B cell (primary cell): ENCODE measurements at regions not wholly inside any gene's neighbourhood (a gene's known extent, or its start where the extent isn't known, plus 50 kb on each side); places are given as distances from the start of the nearest gene placed in this dataset.

Source experiments
- ATAC-seq: fragments of 200-7000 bp; cut with Tn5 transposase; one replicate; pipeline ENCODE4 v1.10.0; 2021; ENCODE audit warnings: low read depth, mild to moderate bottlenecking, moderate number of reproducible peaks, moderate library complexity
- CTCF ChIA-PET: fragments of 350-600 bp; sonication (Branson Sonifier 250); formaldehyde crosslinking; loops from one replicate; lab custom pipeline; 2021; ENCODE audit warnings: antibody characterized with exemption, inconsistent platforms; lab: Charles Lee
- POLR2A ChIA-PET: fragments of 350-600 bp; sonication (Branson Sonifier 250); formaldehyde crosslinking; loops from one replicate; lab custom pipeline; 2021; ENCODE audit warnings: antibody characterized with exemption; lab: Charles Lee
- DNase-seq: peaks from one replicate; pipeline ENCODE4 v3.0.0; 2013
- H2AFZ ChIP-seq: 2 replicates; pipeline ENCODE4 v1.6.1; 2012; ENCODE audit warnings: mild to moderate bottlenecking, low read depth, low read length; ENCODE audit not compliant: insufficient read depth, poor library complexity, severe bottlenecking
- H3K27ac ChIP-seq, 2 donors: 1 replicate in 1 of 2; 2 replicates in 1 of 2; pipeline ENCODE4 v1.5.1; 2012 to 2013; ENCODE audit warnings: low read length in 2 of 2, mild to moderate bottlenecking in 2 of 2, moderate library complexity in 1 of 2
- H3K27me3 ChIP-seq, 4 experiments: fragments of 200-600 bp in 1 of 4; sonication (generic) in 1 of 4; replicated peaks in 1 of 4; 1 replicate in 2 of 4; 2 replicates in 2 of 4; pipeline versions ENCODE4 v1.6.1 to v1.7.0; 2013 to 2016; ENCODE audit warnings: low read length in 3 of 4, mild to moderate bottlenecking in 2 of 4, mixed read lengths in 1 of 4, moderate library complexity in 1 of 4; ENCODE audit not compliant: insufficient read depth in 4 of 4, control insufficient read depth in 3 of 4; ENCODE audit errors: control extremely low read depth in 1 of 4
- H3K36me3 ChIP-seq, 2 experiments: replicated peaks in 1 of 2; 1 replicate in 1 of 2; 2 replicates in 1 of 2; pipeline versions ENCODE4 v1.6.1 to v1.7.1; 2013; ENCODE audit warnings: low read length in 1 of 2; ENCODE audit not compliant: insufficient read depth in 2 of 2, control insufficient read depth in 1 of 2; ENCODE audit errors: control extremely low read depth in 1 of 2, extremely low read depth in 1 of 2
- H3K4me1 ChIP-seq, 2 donors: fragments of 200-600 bp in 1 of 2; sonication (generic) in 1 of 2; 1 replicate in 1 of 2; 2 replicates in 1 of 2; pipeline versions ENCODE4 v1.5.1 to v1.6.1; 2013 to 2017; ENCODE audit warnings: low read length in 2 of 2; ENCODE audit not compliant: control insufficient read depth in 2 of 2, insufficient read depth in 2 of 2
- H3K4me2 ChIP-seq: replicated peaks from 2 replicates; pipeline ENCODE3; 2012; ENCODE audit warnings: mild to moderate bottlenecking, low read depth, low read length; ENCODE audit not compliant: poor library complexity, severe bottlenecking
- H3K4me3 ChIP-seq, 5 experiments: fragments of 200-600 bp in 1 of 5; sonication (generic) in 1 of 5; 1 replicate in 3 of 5; 2 replicates in 2 of 5; pipeline versions ENCODE4 v1.5.1 to v1.7.0; 2011 to 2016; ENCODE audit warnings: low read length in 4 of 5, mild to moderate bottlenecking in 4 of 5, low read depth in 2 of 5, control low read depth in 1 of 5, moderate library complexity in 1 of 5; ENCODE audit not compliant: insufficient read depth in 1 of 5; ENCODE audit errors: control extremely low read depth in 1 of 5, extremely low read depth in 1 of 5
- H3K79me2 ChIP-seq: fragments of 200-600 bp; sonication (generic); one replicate; pipeline ENCODE4 v1.6.0; 2016; ENCODE audit warnings: low read length; ENCODE audit not compliant: control insufficient read depth, insufficient read depth
- H3K9ac ChIP-seq: fragments of 200-600 bp; sonication (generic); 2 replicates; pipeline ENCODE4 v1.6.1; 2017; ENCODE audit warnings: mild to moderate bottlenecking, low read length, moderate library complexity
- H3K9me3 ChIP-seq, 3 donors: one replicate each; pipeline versions ENCODE4 v1.6.1 to v1.7.1; 2013; ENCODE audit warnings: low read length in 2 of 3; ENCODE audit not compliant: control insufficient read depth in 2 of 3, insufficient read depth in 1 of 3; ENCODE audit errors: control extremely low read depth in 1 of 3
- H4K20me1 ChIP-seq: 2 replicates; pipeline ENCODE4 v1.6.0; 2012; ENCODE audit warnings: mild to moderate bottlenecking, low read length; ENCODE audit not compliant: insufficient read depth, control insufficient read depth, poor library complexity, severe bottlenecking
- H3K27ac Mint-ChIP-seq: one replicate; pipeline ENCODE4 v1.8.0; 2021; ENCODE audit warnings: mixed read lengths
- H3K27me3 Mint-ChIP-seq: one replicate; pipeline ENCODE4 v1.8.0; 2021; ENCODE audit warnings: mixed read lengths
- H3K4me1 Mint-ChIP-seq: one replicate; pipeline ENCODE4 v1.8.0; 2021; ENCODE audit warnings: mixed read lengths
- H3K4me3 Mint-ChIP-seq: one replicate; pipeline ENCODE4 v1.8.0; 2021; ENCODE audit warnings: mixed read lengths
- H3K9me3 Mint-ChIP-seq: one replicate; pipeline ENCODE4 v1.8.0; 2022; ENCODE audit warnings: mixed read lengths; ENCODE audit not compliant: insufficient read depth
- CTCF ChIP-seq: fragments of 200-600 bp; IDR thresholded peaks from one replicate; pipeline ENCODE4 v1.8.0; 2022; ENCODE audit warnings: antibody characterized with exemption, mild to moderate bottlenecking
- EZH2 ChIP-seq: IDR thresholded peaks from 2 replicates; pipeline ENCODE4 v1.6.1; 2012; ENCODE audit warnings: borderline replicate concordance, low read depth, mild to moderate bottlenecking, moderate library complexity, low read length; ENCODE audit not compliant: insufficient read depth, poor library complexity, severe bottlenecking
- WGBS: methylation state at CpG from one replicate; pipeline ENCODE4 v1.1.5; 2013; ENCODE audit warnings: missing lambda C conversion rate; ENCODE audit not compliant: insufficient coverage; 5-methylcytosine and 5-hydroxymethylcytosine counted together
- intact Hi-C: fragments of 100-400 bp; cut with micrococcal nuclease; formaldehyde crosslinking; loops from one replicate; pipeline ENCODE4 v1.10.0; 2022

- Mint-ChIP-seq H3K9me3 (no peaks in the 10 kb centered on the region), H3K4me3 (no peak overlapping the region), H3K27me3 (no peaks in the 10 kb centered on the region), H3K4me1 (no peaks in the 10 kb centered on the region), H3K27ac (no peak overlapping the region)
- ChIA-PET POLR2A (no interaction called here), CTCF (no interaction called here)
- H3K4me2 ChIP-seq, result no peak overlapping the region
- H4K20me1 ChIP-seq, result no peaks in the 10 kb centered on the region
- H3K9me3 ChIP-seq, result no peaks in the 10 kb centered on the region
- DNase-seq (no peak), ATAC-seq (no peak)
- H3K27me3 ChIP-seq, result no peaks in the 10 kb centered on the region
- intact Hi-C loops, result no loop called here
- TF ChIP-seq EZH2 (no peak), CTCF (no peak)
- H3K4me3 ChIP-seq, result no peak overlapping the region
- H3K9ac ChIP-seq, result no peak overlapping the region
- no peak overlapping the region for H2AFZ ChIP-seq
- no peaks in the 10 kb centered on the region for H3K79me2 ChIP-seq
- no peaks in the 10 kb centered on the region for H3K36me3 ChIP-seq
- H3K4me1 ChIP-seq, result no peaks in the 10 kb centered on the region
- H3K27ac ChIP-seq, result no peak overlapping the region
Measured at GRCh38 chr13:74987124-74987690, 494.8 kb downstream of the TBC1D4 start.

DNA sequence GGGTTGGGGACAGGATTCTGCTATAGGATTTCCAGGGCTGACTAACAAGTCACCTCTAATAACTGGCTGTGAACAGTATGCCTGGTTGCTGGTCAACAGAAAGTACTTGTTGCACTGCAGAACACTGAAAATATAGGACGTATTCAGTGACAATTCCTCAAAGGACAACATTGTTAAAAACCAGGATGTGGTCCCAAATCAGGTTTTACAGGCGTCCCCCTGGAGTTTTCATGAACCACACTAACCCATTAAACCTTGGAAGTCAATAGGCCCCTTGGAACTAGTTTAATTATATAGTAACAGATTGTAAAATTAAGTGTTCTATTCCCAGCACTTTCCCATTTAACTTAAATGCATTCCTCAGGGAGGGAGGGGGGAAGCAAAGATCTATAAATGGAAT is 495.4 kb downstream of the TBC1D4 start:
- TF ChIP-seq EZH2 (no peak), CTCF (no peak)
- ATAC-seq, result no peak
- H3K27ac ChIP-seq, result no peak overlapping the region
- H3K4me3 Mint-ChIP-seq, result no peak overlapping the region
- H3K27me3 ChIP-seq, result no peaks in the 10 kb centered on the region
- DNase-seq, result no peak
- CTCF ChIA-PET, result no interaction called here
- POLR2A ChIA-PET, result no interaction called here
- H3K9me3 Mint-ChIP-seq, result no peaks in the 10 kb centered on the region
- H4K20me1 ChIP-seq, result no peaks in the 10 kb centered on the region
- H3K4me1 ChIP-seq, result no peaks in the 10 kb centered on the region
- whole genome bisulfite sequencing, result 82% methylated on average over 1 of the region's 2 CpGs
- H3K27me3 Mint-ChIP-seq, result no peaks in the 10 kb centered on the region
- no peaks in the 10 kb centered on the region for H3K4me1 Mint-ChIP-seq
- H3K27ac Mint-ChIP-seq, result no peak overlapping the region
- intact Hi-C loops, result no loop called here
- no peaks in the 10 kb centered on the region for H3K79me2 ChIP-seq
- no peak overlapping the region for H3K4me2 ChIP-seq
- H3K9me3 ChIP-seq, result no peaks in the 10 kb centered on the region
- H3K36me3 ChIP-seq, result no peaks in the 10 kb centered on the region
- H3K4me3 ChIP-seq, result no peak overlapping the region
- no peak overlapping the region for H3K9ac ChIP-seq
- H2AFZ ChIP-seq, result no peak overlapping the region
